Ishikawa (cell line): ENCODE measurements at regions not wholly inside any gene's neighbourhood (a gene's known extent, or its start where the extent isn't known, plus 50 kb on each side); places are given as distances from the start of the nearest gene placed in this dataset.

ENCODE experiments used
- EP300 ChIP-seq: IDR thresholded peaks from 2 replicates; pipeline ENCODE4 v1.6.1; 2012; ENCODE audit warnings: borderline replicate concordance
- YY1 ChIP-seq: IDR thresholded peaks from 2 replicates; pipeline ENCODE4 v1.6.1; 2012; ENCODE audit warnings: low read depth

DNA sequence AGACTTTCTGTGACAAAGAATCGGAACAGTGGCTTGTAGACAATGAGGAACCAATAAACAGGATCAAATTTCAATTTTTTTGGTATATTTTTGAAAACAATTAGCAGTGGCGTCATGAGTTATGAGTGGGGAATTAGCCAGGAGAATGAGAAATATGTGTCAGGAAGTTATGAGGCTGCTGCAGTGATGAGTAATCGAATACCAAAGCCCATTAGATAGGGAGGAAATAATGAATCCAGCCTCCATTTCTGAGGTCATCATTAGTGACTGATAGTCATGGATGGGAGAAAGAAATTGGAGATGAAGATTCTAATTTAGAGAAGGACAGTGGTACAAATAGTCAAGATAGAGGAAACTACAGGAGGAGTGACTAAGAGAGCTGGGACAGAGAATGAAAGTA is 673.1 kb upstream of the VRK2 start:
- TF ChIP-seq EP300 (no peak), YY1 (no peak)
